Erythroblast (primary cell): ENCODE measurements at regions not wholly inside any gene's neighbourhood (a gene's known extent, or its start where the extent isn't known, plus 50 kb on each side); places are given as distances from the start of the nearest gene placed in this dataset.

ENCODE experiments used
- GATA1 ChIP-seq: IDR thresholded peaks from 2 replicates; pipeline ENCODE4 v1.6.1; 2011; ENCODE audit warnings: low read depth, mild to moderate bottlenecking, control low read depth, low read length, moderate library complexity
- POLR2A ChIP-seq: IDR thresholded peaks from 2 replicates; pipeline ENCODE4 v1.6.1; 2011; ENCODE audit warnings: mild to moderate bottlenecking, low read length

GRCh38 chr2:226396541-226396940 is 403.1 kb downstream of the IRS1 start:
- no peak for TF ChIP-seq POLR2A
- TF ChIP-seq GATA1, result no peak
